Cardiac muscle cell (in vitro differentiated cells and primary cell): ENCODE measurements at regions not wholly inside any gene's neighbourhood (a gene's known extent, or its start where the extent isn't known, plus 50 kb on each side); places are given as distances from the start of the nearest gene placed in this dataset.

Experiments used
- DNase-seq, 2 donors: peaks; one replicate each; pipeline versions ENCODE4 v3.0.0 to v3.0.0-alpha.2; 2010 to 2017; ENCODE audit warnings: low read depth in 1 of 2, low spot score in 1 of 2
- H3K27ac ChIP-seq: fragments of 200-600 bp; sonication (generic); 2 replicates; pipeline ENCODE4 v1.5.1; 2016
- H3K27me3 ChIP-seq: fragments of 200-600 bp; sonication (generic); 2 replicates; pipeline ENCODE4 v1.6.0; 2016; ENCODE audit warnings: control low read depth
- H3K36me3 ChIP-seq: fragments of 200-600 bp; sonication (generic); 2 replicates; pipeline ENCODE4 v1.5.1; 2016; ENCODE audit warnings: control low read depth
- H3K4me1 ChIP-seq: fragments of 200-600 bp; sonication (generic); 2 replicates; pipeline ENCODE4 v1.8.1; 2017; ENCODE audit warnings: low read depth, mild to moderate bottlenecking, mixed run types
- H3K4me3 ChIP-seq: fragments of 200-600 bp; sonication (generic); 2 replicates; pipeline ENCODE4 v1.5.1; 2016; ENCODE audit warnings: mild to moderate bottlenecking
- H3K9me3 ChIP-seq: fragments of 200-600 bp; sonication (generic); 2 replicates; pipeline ENCODE4 v1.5.1; 2017; ENCODE audit warnings: low read depth, mild to moderate bottlenecking, control low read depth
- TF ChIP-seq, protein P1 (sequence below): IDR thresholded peaks from 2 replicates; pipeline ENCODE4 v1.5.1; 2012; ENCODE audit warnings: low read depth, mild to moderate bottlenecking, low read length

- TF ChIP-seq, protein P1, sequence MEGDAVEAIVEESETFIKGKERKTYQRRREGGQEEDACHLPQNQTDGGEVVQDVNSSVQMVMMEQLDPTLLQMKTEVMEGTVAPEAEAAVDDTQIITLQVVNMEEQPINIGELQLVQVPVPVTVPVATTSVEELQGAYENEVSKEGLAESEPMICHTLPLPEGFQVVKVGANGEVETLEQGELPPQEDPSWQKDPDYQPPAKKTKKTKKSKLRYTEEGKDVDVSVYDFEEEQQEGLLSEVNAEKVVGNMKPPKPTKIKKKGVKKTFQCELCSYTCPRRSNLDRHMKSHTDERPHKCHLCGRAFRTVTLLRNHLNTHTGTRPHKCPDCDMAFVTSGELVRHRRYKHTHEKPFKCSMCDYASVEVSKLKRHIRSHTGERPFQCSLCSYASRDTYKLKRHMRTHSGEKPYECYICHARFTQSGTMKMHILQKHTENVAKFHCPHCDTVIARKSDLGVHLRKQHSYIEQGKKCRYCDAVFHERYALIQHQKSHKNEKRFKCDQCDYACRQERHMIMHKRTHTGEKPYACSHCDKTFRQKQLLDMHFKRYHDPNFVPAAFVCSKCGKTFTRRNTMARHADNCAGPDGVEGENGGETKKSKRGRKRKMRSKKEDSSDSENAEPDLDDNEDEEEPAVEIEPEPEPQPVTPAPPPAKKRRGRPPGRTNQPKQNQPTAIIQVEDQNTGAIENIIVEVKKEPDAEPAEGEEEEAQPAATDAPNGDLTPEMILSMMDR: no peak
- DNase-seq: no peak
- Histone ChIP-seq H3K9me3 (no peaks in the 10 kb centered on the region), H3K27ac (no peak overlapping the region), H3K4me1 (no peaks in the 10 kb centered on the region), H3K4me3 (no peak overlapping the region), H3K36me3 (no peaks in the 10 kb centered on the region), H3K27me3 (no peaks in the 10 kb centered on the region)
Observed at GRCh38 chr19:27652796-27653195, 1560.2 kb downstream of the UQCRFS1 start.

GRCh38 chr19:27652281-27652680, 1560.7 kb downstream of the UQCRFS1 start:
- DNase-seq: no peak
- no peaks in the 10 kb centered on the region for H3K27me3 ChIP-seq
- TF ChIP-seq, protein P1: no peak
- H3K27ac ChIP-seq: no peak overlapping the region
- no peaks in the 10 kb centered on the region for H3K9me3 ChIP-seq
- H3K4me3 ChIP-seq: no peak overlapping the region
- H3K36me3 ChIP-seq: no peaks in the 10 kb centered on the region
- H3K4me1 ChIP-seq: no peaks in the 10 kb centered on the region

DNA sequence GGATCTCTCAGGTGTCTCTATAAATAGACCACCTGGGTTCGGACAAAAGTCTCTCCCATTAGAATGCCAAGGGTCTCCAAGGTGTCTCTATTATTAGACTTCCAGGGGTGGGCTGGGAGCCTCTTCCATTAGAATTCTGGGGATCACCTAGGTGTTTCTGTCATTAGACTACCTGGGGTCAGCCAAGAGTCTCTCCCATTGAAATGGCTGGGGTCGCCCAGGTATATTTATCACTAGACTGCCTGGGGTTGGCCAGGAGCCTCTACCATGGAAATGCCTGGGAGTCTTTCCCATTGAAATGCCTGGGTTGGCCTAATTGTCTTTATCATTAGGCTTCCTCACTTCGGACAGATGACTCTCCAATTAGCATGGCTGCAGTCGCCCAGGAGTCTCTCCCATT, 1565.5 kb downstream of the UQCRFS1 start:
- Histone ChIP-seq H3K27me3 (no peaks in the 10 kb centered on the region), H3K9me3 (no peaks in the 10 kb centered on the region), H3K27ac (no peak overlapping the region), H3K4me1 (no peaks in the 10 kb centered on the region), H3K4me3 (no peak overlapping the region), H3K36me3 (no peaks in the 10 kb centered on the region)
- DNase-seq: no peak
- TF ChIP-seq, protein P1: no peak

GRCh38 chr19:27635401-27635800, 1577.5 kb downstream of the UQCRFS1 start:
- Histone ChIP-seq H3K4me3 (no peak overlapping the region), H3K9me3 (no peaks in the 10 kb centered on the region), H3K27ac (no peak overlapping the region), H3K27me3 (no peaks in the 10 kb centered on the region), H3K4me1 (no peaks in the 10 kb centered on the region), H3K36me3 (no peaks in the 10 kb centered on the region)
- TF ChIP-seq, protein P1: no peak
- DNase-seq: no peak

- Histone ChIP-seq H3K4me1 (no peaks in the 10 kb centered on the region), H3K27ac (no peak overlapping the region), H3K27me3 (no peaks in the 10 kb centered on the region), H3K9me3 (peaks cover 3% of the 10 kb centered on the region), H3K4me3 (no peak overlapping the region), H3K36me3 (no peaks in the 10 kb centered on the region)
- DNase-seq: no peak
- TF ChIP-seq, protein P1: no peak
Observed at GRCh38 chr19:27618006-27618405, 1594.9 kb downstream of the UQCRFS1 start.

DNA sequence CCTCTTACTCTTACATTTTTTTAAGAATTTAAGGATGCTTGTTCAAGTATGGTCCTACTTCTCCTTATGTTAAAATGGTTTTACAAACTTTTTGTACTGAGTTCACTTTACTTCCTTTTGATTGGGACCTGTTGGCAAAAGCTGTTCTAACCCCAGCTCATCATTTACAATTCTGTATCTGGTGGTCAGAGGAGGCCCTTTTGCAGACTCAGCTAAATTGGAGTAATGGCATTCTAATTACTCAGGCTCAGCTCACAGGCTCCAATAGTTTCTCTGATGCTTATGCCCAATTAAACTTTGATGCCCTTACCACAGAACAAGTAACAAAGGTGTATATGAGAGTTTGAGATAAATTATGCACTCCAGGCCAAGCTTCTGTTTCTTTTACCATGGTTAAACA, 1632.0 kb downstream of the UQCRFS1 start:
- Histone ChIP-seq H3K4me3 (no peak overlapping the region), H3K27me3 (no peaks in the 10 kb centered on the region), H3K9me3 (no peaks in the 10 kb centered on the region), H3K4me1 (no peaks in the 10 kb centered on the region), H3K27ac (no peak overlapping the region), H3K36me3 (no peaks in the 10 kb centered on the region)
- DNase-seq: no peak
- TF ChIP-seq, protein P1: no peak
